Heart right ventricle (tissue), 16 donors: ENCODE measurements at regions not wholly inside any gene's neighbourhood (a gene's known extent, or its start where the extent isn't known, plus 50 kb on each side); places are given as distances from the start of the nearest gene placed in this dataset.

Experiments
- ATAC-seq, 8 donors: fragments of 200-7000 bp; cut with Tn5 transposase; one replicate each; pipeline ENCODE4 v1.9.1; 2020; ENCODE audit warnings: mild to moderate bottlenecking in 8 of 8, moderate library complexity in 8 of 8, moderate number of reproducible peaks in 1 of 8
- DNase-seq, 2 donors: peaks; one replicate each; pipeline ENCODE4 v3.0.0-alpha.2; 2020
- H3K27ac ChIP-seq, 10 donors: fragments of 200-600 bp; sonication (generic) in 2 of 10; one replicate each; pipeline versions ENCODE4 v1.5.0 to v1.8.0; 2020 to 2022; ENCODE audit warnings: mild to moderate bottlenecking in 3 of 10
- H3K27me3 ChIP-seq, 7 donors: fragments of 200-600 bp; one replicate each; pipeline ENCODE4 v1.8.0; 2021 to 2022; ENCODE audit warnings: mild to moderate bottlenecking in 2 of 7
- H3K36me3 ChIP-seq, 9 donors: fragments of 200-600 bp; sonication (generic) in 1 of 9; one replicate each; pipeline versions ENCODE4 v1.5.0 to v1.8.0; 2020 to 2022; ENCODE audit warnings: mild to moderate bottlenecking in 2 of 9
- H3K4me1 ChIP-seq, 9 donors: fragments of 200-600 bp; sonication (generic) in 1 of 9; one replicate each; pipeline versions ENCODE4 v1.5.0 to v1.8.0; 2020 to 2022; ENCODE audit warnings: mild to moderate bottlenecking in 4 of 9
- H3K4me3 ChIP-seq, 10 donors: fragments of 200-600 bp; sonication (generic) in 2 of 10; one replicate each; pipeline versions ENCODE4 v1.5.0 to v1.8.0; 2020 to 2022; ENCODE audit warnings: mild to moderate bottlenecking in 7 of 10, moderate library complexity in 2 of 10
- H3K9me3 ChIP-seq, 11 donors: fragments of 200-600 bp in 10 of 11; sonication (generic) in 2 of 11; one replicate each; pipeline versions ENCODE4 v1.5.0 to v1.8.0; 2013 to 2022; ENCODE audit warnings: mild to moderate bottlenecking in 2 of 11, control low read depth in 1 of 11, moderate library complexity in 1 of 11
- WGBS, 2 donors: extraction: QIAGEN DNeasy Blood & Tissue Kit; methylation state at CpG; one replicate each; pipeline ENCODE4 v1.1.7; 2013; ENCODE audit warnings: inconsistent platforms in 1 of 2; 5-methylcytosine and 5-hydroxymethylcytosine counted together
- intact Hi-C, 10 donors: fragments of 100-400 bp; cut with DNase I; formaldehyde crosslinking; loops; one replicate each; pipeline versions ENCODE4 v1.11.1 to v1.14.2; 2022
- TF ChIP-seq, protein P1 (sequence below), 9 donors: fragments of 200-600 bp; sonication (generic) in 2 of 9; IDR thresholded peaks; one replicate each; pipeline versions ENCODE4 v1.5.0 to v1.8.0; 2021 to 2022; ENCODE audit warnings: antibody characterized with exemption in 9 of 9, mild to moderate bottlenecking in 5 of 9, moderate library complexity in 1 of 9
- donor health status: Arrhythmogenic right ventricular cardiomyopathy.
- donor health status: ischemic (EF 13 %, LVEDD 7.1; RV severe dilation, severe dysfunction).
- donor health status: healthy with polysubstance abuse.
- donor health status: DM: no; HTN: yes; CAD: no.
- donor health status: DM: no; HTN: no; CAD: no.
- donor health status: ischemic (EF 25% LVEDD 6.9; RV normal size, moderate dysfunction).
- donor health status: ischemic (EF 25% LVEDD 5.7; RV mildly dilated, moderate dysfunction).
- donor health status: healthy.
- donor health status: DM: yes; HTN: yes; CAD: no.
- donor health status: Ischemic cardiomyopathy.
- donor health status: ischemic (EF 35%, LVEDD 5.7; RV mildly dilated, moderate dysfunction).
- donor health status: nonischemic (EF 11% LVEDD 7.7; RV severe dilation, severe dysfunction).
- donor health status: DM: yes; HTN: yes; CAD: no.
- donor health status: PGD.
- donor health status: ischemic (EF 29% LVEDD 5.4; RV normal size, mild dysfunction).
- donor health status: nonischemic (EF 23%, LVEDD 6.1; RV moderate dilation, normal function).

- WGBS, 2 donors: 91 to 94% methylated on average over 20 of the region's 20 CpGs
- peaks cover 0 to 86% (median 65%) of the 10 kb centered on the region in 7 donors for H3K27me3 ChIP-seq
Measured at GRCh38 chr17:79204261-79204660, 129.6 kb downstream of the ENGASE start.

DNA sequence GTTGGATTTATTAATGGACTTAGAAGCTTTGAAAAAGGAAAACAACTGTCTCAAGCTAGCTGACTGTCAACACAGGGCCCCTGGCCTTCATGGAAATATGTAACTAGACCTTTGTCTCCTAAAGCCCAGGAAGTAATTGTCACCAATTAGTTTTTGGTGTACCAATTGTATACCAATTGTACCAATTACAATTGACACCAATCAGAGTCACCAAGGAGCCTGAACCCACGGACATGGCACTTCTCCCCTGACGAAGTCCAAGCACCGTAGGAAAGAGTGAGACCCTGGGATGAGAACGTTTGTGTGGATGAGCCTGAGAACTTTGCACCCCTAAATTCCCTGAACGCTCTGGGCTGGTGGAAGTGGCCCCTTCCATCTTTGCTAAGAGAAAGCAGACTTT is 129.0 kb downstream of the ENGASE start:
- H3K4me1 ChIP-seq: no peaks in the 10 kb centered on the region
- 79 to 80% methylated on average over 5 of the region's 5 CpGs for WGBS, 2 donors
- intact Hi-C loops: no loop called here
- no peaks in the 10 kb centered on the region for H3K9me3 ChIP-seq
- peaks cover 0 to 86% (median 67%) of the 10 kb centered on the region in 7 donors for H3K27me3 ChIP-seq
- DNase-seq (no peak), ATAC-seq (no peak)
- no peaks in the 10 kb centered on the region for H3K36me3 ChIP-seq
- H3K27ac ChIP-seq: no peak overlapping the region
- TF ChIP-seq, protein P1, sequence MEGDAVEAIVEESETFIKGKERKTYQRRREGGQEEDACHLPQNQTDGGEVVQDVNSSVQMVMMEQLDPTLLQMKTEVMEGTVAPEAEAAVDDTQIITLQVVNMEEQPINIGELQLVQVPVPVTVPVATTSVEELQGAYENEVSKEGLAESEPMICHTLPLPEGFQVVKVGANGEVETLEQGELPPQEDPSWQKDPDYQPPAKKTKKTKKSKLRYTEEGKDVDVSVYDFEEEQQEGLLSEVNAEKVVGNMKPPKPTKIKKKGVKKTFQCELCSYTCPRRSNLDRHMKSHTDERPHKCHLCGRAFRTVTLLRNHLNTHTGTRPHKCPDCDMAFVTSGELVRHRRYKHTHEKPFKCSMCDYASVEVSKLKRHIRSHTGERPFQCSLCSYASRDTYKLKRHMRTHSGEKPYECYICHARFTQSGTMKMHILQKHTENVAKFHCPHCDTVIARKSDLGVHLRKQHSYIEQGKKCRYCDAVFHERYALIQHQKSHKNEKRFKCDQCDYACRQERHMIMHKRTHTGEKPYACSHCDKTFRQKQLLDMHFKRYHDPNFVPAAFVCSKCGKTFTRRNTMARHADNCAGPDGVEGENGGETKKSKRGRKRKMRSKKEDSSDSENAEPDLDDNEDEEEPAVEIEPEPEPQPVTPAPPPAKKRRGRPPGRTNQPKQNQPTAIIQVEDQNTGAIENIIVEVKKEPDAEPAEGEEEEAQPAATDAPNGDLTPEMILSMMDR (IDR thresholded peaks at IDR 0.05): no peak
- no peak overlapping the region for H3K4me3 ChIP-seq

More at GRCh38 chr17:79204261-79204660, 129.6 kb downstream of the ENGASE start:
- TF ChIP-seq, protein P1 (IDR thresholded peaks at IDR 0.05): no peak
- no peaks in the 10 kb centered on the region for H3K36me3 ChIP-seq
- no peaks in the 10 kb centered on the region for H3K4me1 ChIP-seq
- ATAC-seq (no peak), DNase-seq (no peak)
- intact Hi-C loops: no loop called here
- no peaks in the 10 kb centered on the region for H3K9me3 ChIP-seq
- H3K4me3 ChIP-seq: no peak overlapping the region
- H3K27ac ChIP-seq: no peak overlapping the region

GRCh38 chr17:79203016-79203415 is 128.4 kb downstream of the ENGASE start:
- intact Hi-C loops: no loop called here
- no peaks in the 10 kb centered on the region for H3K4me1 ChIP-seq
- peaks cover 0 to 86% (median 66%) of the 10 kb centered on the region in 7 donors for H3K27me3 ChIP-seq
- H3K9me3 ChIP-seq: no peaks in the 10 kb centered on the region
- H3K36me3 ChIP-seq: no peaks in the 10 kb centered on the region
- WGBS, 2 donors: 46 to 73% methylated on average over 5 to 7 of the region's 9 CpGs
- no peak overlapping the region for H3K4me3 ChIP-seq
- ATAC-seq (no peak), DNase-seq (no peak)
- no peak overlapping the region for H3K27ac ChIP-seq
- TF ChIP-seq, protein P1 (IDR thresholded peaks at IDR 0.05): no peak

- ATAC-seq (no peak), DNase-seq (no peak)
- peaks cover 0 to 88% (median 66%) of the 10 kb centered on the region in 7 donors for H3K27me3 ChIP-seq
- no peak overlapping the region for H3K4me3 ChIP-seq
- TF ChIP-seq, protein P1 (IDR thresholded peaks at IDR 0.05): no peak
- no peaks in the 10 kb centered on the region for H3K4me1 ChIP-seq
- no peaks in the 10 kb centered on the region for H3K36me3 ChIP-seq
- intact Hi-C loops: no loop called here
- 57% methylated on average over 12 of the region's 12 CpGs for WGBS, 2 donors
- H3K27ac ChIP-seq: no peak overlapping the region
- no peaks in the 10 kb centered on the region for H3K9me3 ChIP-seq
Measured at GRCh38 chr17:79202480-79202879, 127.9 kb downstream of the ENGASE start.
